GM19468 (cell line): ENCODE measurements at regions not wholly inside any gene's neighbourhood (a gene's known extent, or its start where the extent isn't known, plus 50 kb on each side); places are given as distances from the start of the nearest gene placed in this dataset.
"Not testable (repeated sequence)": the region's sequence is repeated elsewhere in the genome, so short reads cannot be mapped to it uniquely, and the experiment has no call there.

Experiments used
- ATAC-seq: cut with Tn5 transposase; IDR thresholded peaks from one replicate; pipeline ENCODE4 v1.9.1; 2021; ENCODE audit warnings: mild to moderate bottlenecking, moderate library complexity, moderate number of reproducible peaks; ENCODE audit not compliant: unreplicated experiment; ENCODE audit errors: extremely low read depth

- no peak for ATAC-seq
Measured at GRCh38 chr4:100679926-100680325, 162.1 kb upstream of the EMCN start.

- ATAC-seq = no peak
Measured at GRCh38 chr4:100674976-100675375, 157.2 kb upstream of the EMCN start.

GRCh38 chr4:100657187-100657586, 139.4 kb upstream of the EMCN start:
- ATAC-seq = no peak

DNA sequence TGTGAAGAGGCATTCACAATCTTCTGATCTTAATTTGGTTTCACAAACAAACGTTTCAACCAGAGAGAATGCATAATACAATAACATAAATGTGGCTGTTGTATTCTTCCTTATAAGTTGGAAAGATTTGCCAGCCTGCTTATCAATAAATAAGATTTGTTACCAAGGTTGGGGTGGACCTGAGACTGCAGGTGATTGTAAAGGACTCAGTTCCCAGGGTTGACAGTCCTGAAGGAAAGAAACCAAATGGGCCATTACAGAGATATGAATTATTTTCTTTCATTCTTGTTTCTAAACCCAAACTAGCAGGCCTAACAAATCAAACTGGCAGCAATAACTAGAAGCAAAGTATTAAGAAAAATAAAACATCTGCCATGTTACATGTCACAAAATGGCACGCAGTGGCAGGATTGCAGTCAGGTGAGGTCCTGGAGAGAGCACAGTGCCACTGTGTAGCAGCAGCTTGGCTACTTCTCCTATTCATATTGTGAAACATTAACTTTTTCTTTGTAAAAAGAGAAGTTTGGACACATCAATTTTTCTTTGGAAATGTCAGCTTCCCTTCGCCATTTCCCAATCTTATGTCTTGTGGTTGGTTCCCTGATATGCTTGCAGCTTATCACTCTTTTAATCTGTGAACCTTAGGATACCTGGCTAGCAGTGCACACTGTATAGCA, 133.8 kb upstream of the EMCN start:
- no peak for ATAC-seq

DNA sequence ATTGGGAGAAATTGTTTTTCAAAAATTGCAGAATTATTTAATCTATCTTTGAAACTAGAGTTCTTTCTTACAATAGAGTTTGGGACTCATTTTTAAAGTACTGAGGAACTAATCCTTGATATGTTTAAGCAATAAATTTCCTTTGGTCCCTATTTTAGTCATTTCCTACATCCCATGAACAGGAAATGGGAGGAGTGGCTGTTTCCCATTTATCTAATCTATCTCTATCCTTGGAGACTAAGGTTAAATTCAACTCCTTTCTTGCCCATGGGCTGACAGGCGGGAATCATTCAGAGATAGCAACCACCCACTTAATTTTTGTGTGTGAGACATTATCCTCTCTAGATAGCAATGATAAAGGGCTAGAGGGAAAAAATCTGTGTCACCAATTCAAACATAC, 131.6 kb upstream of the EMCN start:
- ATAC-seq = no peak

- no peak for ATAC-seq
Measured at GRCh38 chr4:100644150-100644549, 126.3 kb upstream of the EMCN start.

DNA sequence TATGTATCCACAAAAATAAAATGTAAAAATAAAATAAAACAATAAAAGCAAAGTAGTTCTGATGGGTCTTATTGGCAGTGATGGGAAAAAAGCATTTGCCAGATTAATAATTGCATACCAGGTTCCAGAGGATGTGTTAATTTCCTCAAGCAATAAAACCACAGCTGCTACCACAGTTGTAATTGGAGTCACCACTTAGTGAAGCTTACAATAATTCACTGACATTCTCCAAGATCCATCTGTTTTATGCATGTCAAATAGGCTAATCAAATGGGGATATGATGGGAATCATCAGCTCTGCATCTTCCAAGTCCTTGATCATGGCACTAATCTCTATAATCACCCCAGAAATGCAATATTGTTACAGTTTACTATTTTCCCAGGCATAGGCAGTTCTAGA, 123.5 kb upstream of the EMCN start:
- ATAC-seq = no peak

- ATAC-seq = no peak
Measured at GRCh38 chr4:100635899-100636298, 118.1 kb upstream of the EMCN start.

DNA sequence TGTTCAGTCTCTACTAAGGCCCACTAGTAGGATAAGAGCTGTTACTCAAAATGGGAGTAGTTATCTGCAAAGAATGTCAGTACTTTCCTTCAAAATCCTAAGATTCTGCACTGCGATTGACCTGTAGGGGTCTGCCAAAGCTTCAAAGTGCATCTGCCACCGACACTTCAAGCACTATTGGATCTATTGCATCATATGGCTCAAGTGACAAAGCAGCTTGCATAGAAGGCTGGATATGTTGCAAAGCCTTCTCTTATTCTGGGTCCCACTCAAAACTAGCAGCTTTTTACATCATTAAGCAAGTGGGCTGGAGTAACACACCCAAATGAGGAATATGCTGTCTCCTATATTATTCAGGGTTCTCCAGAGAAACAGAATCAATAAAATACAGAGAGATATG, 115.4 kb upstream of the EMCN start:
- ATAC-seq = no peak

DNA sequence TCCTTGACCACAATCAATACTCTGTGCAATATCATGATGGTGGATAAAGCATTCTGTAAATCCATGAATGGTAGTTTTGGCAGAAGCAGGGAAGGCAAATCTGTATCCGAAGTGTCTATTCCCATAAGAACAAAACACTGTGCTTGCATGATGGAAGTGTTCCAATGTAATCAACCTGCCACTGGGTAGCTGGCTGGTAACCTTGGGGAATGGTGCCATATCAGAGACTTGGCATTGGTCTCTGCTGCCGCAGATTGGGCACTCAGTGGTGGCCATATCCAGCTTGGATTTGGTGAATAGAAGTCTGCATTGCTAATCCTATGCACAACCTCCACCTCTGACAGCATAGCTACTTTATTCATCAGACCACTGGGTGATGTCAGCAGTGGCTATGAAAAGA, 114.3 kb upstream of the EMCN start:
- ATAC-seq = no peak

- no peak for ATAC-seq
Measured at GRCh38 chr4:100631281-100631968, 113.6 kb upstream of the EMCN start.

DNA sequence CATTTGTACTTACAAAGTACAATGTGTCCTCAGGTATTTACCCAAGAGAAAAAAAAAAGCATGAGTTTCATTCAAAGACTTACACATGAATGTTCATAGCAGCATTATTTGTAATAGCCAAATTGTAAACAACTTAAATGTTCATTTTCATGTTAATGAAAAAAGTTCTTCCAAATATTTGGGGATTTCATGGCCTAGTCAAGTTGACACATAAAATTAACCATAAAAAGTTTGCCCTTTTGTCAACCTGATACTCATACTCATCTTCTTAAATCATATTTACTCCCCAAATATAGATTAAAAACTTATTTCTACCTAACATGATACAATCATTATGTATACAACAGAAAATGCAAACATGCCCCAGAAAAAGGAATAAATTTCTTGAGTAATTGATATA, 112.5 kb upstream of the EMCN start:
- ATAC-seq = no peak

- ATAC-seq = no peak
Measured at GRCh38 chr4:100609810-100610209, 92.0 kb upstream of the EMCN start.

DNA sequence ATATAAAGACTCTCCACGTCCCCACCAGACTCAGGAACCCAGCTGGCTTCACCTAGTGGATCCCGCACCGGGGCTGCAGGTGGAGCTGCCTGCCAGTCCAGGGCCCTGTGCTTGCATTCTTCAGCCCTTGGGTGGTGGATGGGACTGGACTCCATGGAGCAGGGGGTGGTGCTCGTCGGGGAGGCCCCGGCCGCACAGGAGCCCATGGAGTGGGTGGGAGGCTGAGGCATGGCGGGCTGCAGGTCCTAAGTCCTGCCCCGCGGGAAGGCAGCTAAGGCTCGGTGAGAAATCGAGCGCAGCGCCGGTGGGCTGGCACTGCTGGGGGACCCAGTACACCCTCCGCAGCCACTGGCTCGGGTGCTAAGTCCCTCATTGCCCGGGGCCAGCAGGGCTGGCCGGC, 90.8 kb upstream of the EMCN start:
- not testable (repeated sequence) for ATAC-seq

GRCh38 chr4:100605144-100605543, 87.3 kb upstream of the EMCN start:
- no peak for ATAC-seq

DNA sequence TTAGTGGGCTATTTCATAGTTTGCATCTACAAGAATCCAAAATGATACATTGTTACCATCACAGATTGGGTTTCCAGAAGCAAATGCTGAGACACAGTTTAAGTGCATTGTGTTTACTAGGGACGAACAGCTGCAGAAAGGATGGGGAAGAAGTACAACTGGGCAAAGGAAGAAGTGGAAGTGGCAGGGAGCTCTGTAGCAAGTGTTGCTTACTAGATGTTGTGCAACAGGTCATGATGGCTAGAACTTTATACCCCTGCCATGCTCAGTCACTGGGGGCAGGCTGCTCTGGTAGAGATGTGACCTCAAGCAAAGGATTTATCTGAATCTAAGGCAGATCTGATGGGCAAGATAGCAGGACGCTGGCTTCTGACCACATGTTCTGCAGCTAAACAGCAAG, 76.1 kb upstream of the EMCN start:
- ATAC-seq = no peak

DNA sequence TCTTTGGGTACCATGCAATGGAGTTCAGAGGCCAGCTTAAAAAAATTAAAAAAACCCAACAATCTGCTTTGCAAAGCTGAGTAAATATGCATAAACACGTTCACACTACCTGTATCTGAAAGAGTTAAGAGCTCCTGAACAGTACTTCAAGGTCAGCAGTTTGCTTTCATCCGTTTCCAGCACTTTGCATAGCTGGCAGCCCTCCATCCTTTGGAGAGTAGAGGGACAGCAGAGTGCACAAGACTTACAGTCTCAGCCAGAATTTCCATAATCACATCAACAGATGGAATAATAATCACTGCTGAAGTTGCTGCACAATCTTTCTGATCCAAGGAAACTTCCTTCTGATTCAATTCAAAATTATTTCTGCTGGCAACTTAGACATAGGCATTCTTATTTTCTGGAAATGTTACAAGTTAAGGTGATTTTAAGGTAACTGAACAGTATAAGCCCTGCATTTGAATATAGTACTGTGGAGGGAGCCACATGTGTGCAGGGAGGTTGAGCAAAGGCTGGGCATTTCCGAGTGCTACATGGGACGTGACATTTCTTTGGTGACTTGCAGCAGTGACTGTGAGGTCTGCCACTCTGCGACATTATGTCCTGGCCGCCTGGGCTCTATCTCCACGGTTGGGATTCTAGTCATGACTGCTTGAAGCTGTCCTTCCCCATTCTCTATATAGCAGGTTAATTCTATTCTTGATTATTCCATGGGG, 73.5 kb upstream of the EMCN start:
- no peak for ATAC-seq

GRCh38 chr4:100590325-100590724, 72.5 kb upstream of the EMCN start:
- no peak for ATAC-seq

- ATAC-seq = no peak
Measured at GRCh38 chr4:100588076-100588475, 70.3 kb upstream of the EMCN start.

DNA sequence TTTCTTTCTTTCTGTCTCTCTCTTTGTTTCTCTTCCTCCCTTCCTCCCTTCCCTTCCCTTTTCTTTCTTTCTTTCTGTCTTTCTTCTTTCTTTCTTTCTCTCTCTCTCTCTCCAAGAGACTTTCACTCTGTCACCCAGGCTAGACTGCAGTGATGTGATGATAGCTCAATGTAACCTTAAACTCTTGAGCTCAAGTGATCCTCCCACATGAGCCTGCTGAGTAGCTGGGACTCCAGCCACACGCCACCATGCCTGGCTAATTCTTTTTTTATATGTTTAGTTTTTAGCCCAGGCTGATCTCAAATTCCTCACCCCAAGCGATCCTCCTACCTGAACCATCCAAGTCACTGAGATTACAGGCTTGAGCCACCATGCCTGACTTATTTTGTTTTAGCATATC, 64.3 kb upstream of the EMCN start:
- ATAC-seq = no peak

- no peak for ATAC-seq
Measured at GRCh38 chr4:100581337-100581736, 63.5 kb upstream of the EMCN start.

- no peak for ATAC-seq
Measured at GRCh38 chr4:100576570-100576969, 58.7 kb upstream of the EMCN start.
